ENCODE measurements at regions not wholly inside any gene's neighbourhood (a gene's known extent, or its start where the extent isn't known, plus 50 kb on each side); places are given as distances from the start of the nearest gene placed in this dataset.

DNA sequence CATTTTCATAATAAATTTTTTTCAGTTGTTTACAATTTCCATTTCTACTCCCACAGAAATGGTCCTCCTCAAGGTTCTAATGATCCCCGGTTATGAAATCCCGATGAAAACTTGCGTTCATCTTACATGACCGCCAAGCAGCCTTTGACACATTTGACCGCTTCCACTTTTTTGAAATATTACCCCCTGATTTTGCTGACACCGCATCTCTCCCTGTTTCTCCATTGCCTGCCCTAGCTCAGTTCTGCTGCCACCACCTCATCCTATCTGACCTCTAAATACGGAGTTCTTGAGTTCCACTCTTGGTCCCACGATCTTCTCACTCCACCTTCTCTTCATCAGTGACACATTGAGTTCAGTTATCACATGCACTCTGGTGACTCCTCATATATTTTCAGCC, 74.1 kb downstream of the SLC35B3 start:
- TF ChIP-seq EZH2phosphoT487 (IDR thresholded peaks at IDR 0.05; ENCODE audit: insufficient read depth, low read depth) (no peak), EZH2 (IDR thresholded peaks at IDR 0.05; ENCODE audit: insufficient read depth, poor library complexity, severe bottlenecking) (no peak)
- H3K9me3 ChIP-seq (ENCODE audit: low read depth) = no peaks in the 10 kb centered on the region
- no peaks in the 10 kb centered on the region for H4K20me1 ChIP-seq (ENCODE audit: insufficient read depth)
- in situ Hi-C loops (cut with MboI) = no loop called here
- H3K27me3 ChIP-seq (replicated peaks; ENCODE audit: insufficient read depth) = no peaks in the 10 kb centered on the region
- no peaks in the 10 kb centered on the region for H3K36me3 ChIP-seq (ENCODE audit: low read depth)
- 58 to 65% methylated on average over 8 of the region's 8 CpGs for WGBS, 2 experiments (ENCODE audit: low coverage in 1 of 2, low lambda C conversion rate in 2 of 2, missing lambda C conversion rate in 2 of 2)
- no peak overlapping the region for H3K27ac ChIP-seq
- H3K4me1 ChIP-seq (ENCODE audit: insufficient read depth) = no peaks in the 10 kb centered on the region
- H3K79me2 ChIP-seq (ENCODE audit: insufficient read depth) = no peaks in the 10 kb centered on the region
- no peak overlapping the region for H3K4me3 ChIP-seq
- no peaks in the 10 kb centered on the region for H3F3A ChIP-seq (ENCODE audit: insufficient read depth)
- no peak overlapping the region for H3K9ac ChIP-seq
- DNase-seq = no peak
- H3K9me2 ChIP-seq (ENCODE audit: insufficient read depth) = no peaks in the 10 kb centered on the region
- H2AFZ ChIP-seq = no peak overlapping the region
- H3K4me2 ChIP-seq (ENCODE audit: unreplicated experiment) = no peak overlapping the region

GRCh38 chr6:8352966-8353340, 82.4 kb downstream of the SLC35B3 start:
- no peaks in the 10 kb centered on the region for H3K27me3 ChIP-seq (replicated peaks; ENCODE audit: insufficient read depth)
- H2AFZ ChIP-seq = no peak overlapping the region
- 29 to 33% methylated on average over 4 of the region's 4 CpGs for WGBS, 2 experiments (ENCODE audit: low coverage in 1 of 2, low lambda C conversion rate in 2 of 2, missing lambda C conversion rate in 2 of 2)
- in situ Hi-C loops (cut with MboI) = no loop called here
- no peaks in the 10 kb centered on the region for H3K9me3 ChIP-seq (ENCODE audit: low read depth)
- no peaks in the 10 kb centered on the region for H4K20me1 ChIP-seq (ENCODE audit: insufficient read depth)
- no peaks in the 10 kb centered on the region for H3F3A ChIP-seq (ENCODE audit: insufficient read depth)
- no peaks in the 10 kb centered on the region for H3K4me1 ChIP-seq (ENCODE audit: insufficient read depth)
- no peak for DNase-seq
- H3K36me3 ChIP-seq (ENCODE audit: low read depth) = no peaks in the 10 kb centered on the region
- H3K79me2 ChIP-seq (ENCODE audit: insufficient read depth) = no peaks in the 10 kb centered on the region
- no peak overlapping the region for H3K9ac ChIP-seq
- TF ChIP-seq EZH2 (IDR thresholded peaks at IDR 0.05; ENCODE audit: insufficient read depth, poor library complexity, severe bottlenecking) = no peak
- no peak for TF ChIP-seq EZH2phosphoT487 (IDR thresholded peaks at IDR 0.05; ENCODE audit: insufficient read depth, low read depth)
- no peak overlapping the region for H3K4me2 ChIP-seq (ENCODE audit: unreplicated experiment)
- no peak overlapping the region for H3K4me3 ChIP-seq
- H3K27ac ChIP-seq = no peak overlapping the region
- no peaks in the 10 kb centered on the region for H3K9me2 ChIP-seq (ENCODE audit: insufficient read depth)

DNA sequence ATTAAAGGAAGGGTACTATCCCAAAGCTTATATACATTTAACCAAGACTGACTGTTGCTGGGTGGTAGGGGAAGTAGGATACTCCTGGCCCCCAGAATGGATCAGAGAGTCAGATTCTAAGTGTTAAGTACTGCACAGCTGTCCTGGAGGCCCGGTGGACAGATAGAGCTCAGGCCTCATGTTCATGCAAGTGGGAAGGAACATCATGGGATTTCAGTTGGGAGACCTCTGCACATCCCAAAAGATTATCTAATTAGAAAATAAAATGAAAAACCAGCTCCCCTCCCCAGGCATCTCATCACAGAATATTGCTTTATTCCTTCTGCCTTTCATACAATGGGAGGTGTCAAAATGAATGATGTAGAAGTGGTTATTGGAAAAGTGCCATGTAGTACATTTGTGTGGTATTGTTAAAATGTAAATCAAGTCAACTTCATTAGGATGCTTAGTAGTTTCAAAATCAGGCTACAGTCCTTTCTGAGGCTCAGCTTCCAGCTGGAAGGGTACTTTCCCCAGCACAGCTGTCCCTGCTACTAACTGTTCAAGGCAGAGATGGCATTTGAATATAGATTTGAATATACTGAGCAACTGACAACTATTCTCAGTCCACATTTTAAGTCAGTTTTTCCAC, 82.9 kb downstream of the SLC35B3 start:
- no peak overlapping the region for H3K4me3 ChIP-seq
- no peaks in the 10 kb centered on the region for H3K4me1 ChIP-seq (ENCODE audit: insufficient read depth)
- TF ChIP-seq EZH2 (IDR thresholded peaks at IDR 0.05; ENCODE audit: insufficient read depth, poor library complexity, severe bottlenecking) = no peak
- no peak for TF ChIP-seq EZH2phosphoT487 (IDR thresholded peaks at IDR 0.05; ENCODE audit: insufficient read depth, low read depth)
- H4K20me1 ChIP-seq (ENCODE audit: insufficient read depth) = no peaks in the 10 kb centered on the region
- H3K79me2 ChIP-seq (ENCODE audit: insufficient read depth) = no peaks in the 10 kb centered on the region
- H3K9me2 ChIP-seq (ENCODE audit: insufficient read depth) = no peaks in the 10 kb centered on the region
- H3K9me3 ChIP-seq (ENCODE audit: low read depth) = no peaks in the 10 kb centered on the region
- H3K4me2 ChIP-seq (ENCODE audit: unreplicated experiment) = no peak overlapping the region
- no peak overlapping the region for H3K9ac ChIP-seq
- in situ Hi-C loops (cut with MboI) = no loop called here
- H3K27me3 ChIP-seq (replicated peaks; ENCODE audit: insufficient read depth) = no peaks in the 10 kb centered on the region
- no peak overlapping the region for H3K27ac ChIP-seq
- no peaks in the 10 kb centered on the region for H3K36me3 ChIP-seq (ENCODE audit: low read depth)
- H3F3A ChIP-seq (ENCODE audit: insufficient read depth) = no peaks in the 10 kb centered on the region
- WGBS, 2 experiments (ENCODE audit: low coverage in 1 of 2, low lambda C conversion rate in 2 of 2, missing lambda C conversion rate in 2 of 2) = 7 to 18% methylated on average over 1 of the region's 1 CpG
- H2AFZ ChIP-seq = no peak overlapping the region
- DNase-seq = no peak

GRCh38 chr6:8343600-8343999, 91.7 kb downstream of the SLC35B3 start:
- in situ Hi-C loops (cut with MboI) = no loop called here
- no peak for TF ChIP-seq EZH2 (IDR thresholded peaks at IDR 0.05; ENCODE audit: insufficient read depth, poor library complexity, severe bottlenecking)
- TF ChIP-seq EZH2phosphoT487 (IDR thresholded peaks at IDR 0.05; ENCODE audit: insufficient read depth, low read depth) = no peak
- 26 to 39% methylated on average over 3 of the region's 3 CpGs for WGBS, 2 experiments (ENCODE audit: low coverage in 1 of 2, low lambda C conversion rate in 2 of 2, missing lambda C conversion rate in 2 of 2)
- H3K36me3 ChIP-seq (ENCODE audit: low read depth) = no peaks in the 10 kb centered on the region
- no peaks in the 10 kb centered on the region for H3K4me1 ChIP-seq (ENCODE audit: insufficient read depth)
- no peaks in the 10 kb centered on the region for H3K9me3 ChIP-seq (ENCODE audit: low read depth)
- no peaks in the 10 kb centered on the region for H3K27me3 ChIP-seq (replicated peaks; ENCODE audit: insufficient read depth)
- no peaks in the 10 kb centered on the region for H4K20me1 ChIP-seq (ENCODE audit: insufficient read depth)
- H3K79me2 ChIP-seq (ENCODE audit: insufficient read depth) = no peaks in the 10 kb centered on the region
- no peaks in the 10 kb centered on the region for H3F3A ChIP-seq (ENCODE audit: insufficient read depth)
- no peak for DNase-seq
- no peak overlapping the region for H3K4me3 ChIP-seq
- H3K9ac ChIP-seq = no peak overlapping the region
- no peak overlapping the region for H3K4me2 ChIP-seq (ENCODE audit: unreplicated experiment)
- no peak overlapping the region for H3K27ac ChIP-seq
- no peaks in the 10 kb centered on the region for H3K9me2 ChIP-seq (ENCODE audit: insufficient read depth)
- H2AFZ ChIP-seq = no peak overlapping the region
